Neural progenitor cell (in vitro differentiated cells): ENCODE measurements at regions not wholly inside any gene's neighbourhood (a gene's known extent, or its start where the extent isn't known, plus 50 kb on each side); places are given as distances from the start of the nearest gene placed in this dataset.

Source experiments
- EZH2 ChIP-seq: fragments of 200-600 bp; sonication (generic); IDR thresholded peaks from 2 replicates; pipeline ENCODE4 v1.6.1; 2017; ENCODE audit warnings: antibody characterized with exemption, mild to moderate bottlenecking, moderate library complexity
- EZH2phosphoT487 ChIP-seq: fragments of 200-600 bp; sonication (generic); IDR thresholded peaks from 2 replicates; pipeline ENCODE4 v1.6.1; 2017; ENCODE audit warnings: antibody characterized with exemption
- TF ChIP-seq, protein P1 (sequence below): fragments of 200-600 bp; sonication (generic); IDR thresholded peaks from 2 replicates; pipeline ENCODE4 v1.5.1; 2017; ENCODE audit warnings: antibody characterized with exemption, mild to moderate bottlenecking

DNA sequence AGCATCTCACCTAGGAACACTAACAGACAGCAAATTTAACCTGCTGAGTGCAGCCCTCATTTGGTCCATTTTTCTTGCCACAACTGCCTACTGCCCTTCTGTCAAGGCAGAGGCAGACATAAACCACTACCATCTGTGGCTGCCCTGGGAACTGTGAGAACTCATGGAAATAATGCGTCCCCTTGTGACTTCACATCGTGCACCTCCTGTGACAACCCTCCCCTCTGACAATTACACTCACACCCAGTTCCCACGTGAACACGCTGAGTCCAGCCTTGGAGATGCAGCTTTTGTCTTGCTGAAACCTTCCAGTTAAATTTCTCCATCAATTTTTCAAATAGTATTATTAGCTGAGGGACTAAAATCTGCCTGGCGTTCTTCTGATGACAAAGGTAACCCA, 193.1 kb upstream of the KLF14 start:
- TF ChIP-seq, protein P1, sequence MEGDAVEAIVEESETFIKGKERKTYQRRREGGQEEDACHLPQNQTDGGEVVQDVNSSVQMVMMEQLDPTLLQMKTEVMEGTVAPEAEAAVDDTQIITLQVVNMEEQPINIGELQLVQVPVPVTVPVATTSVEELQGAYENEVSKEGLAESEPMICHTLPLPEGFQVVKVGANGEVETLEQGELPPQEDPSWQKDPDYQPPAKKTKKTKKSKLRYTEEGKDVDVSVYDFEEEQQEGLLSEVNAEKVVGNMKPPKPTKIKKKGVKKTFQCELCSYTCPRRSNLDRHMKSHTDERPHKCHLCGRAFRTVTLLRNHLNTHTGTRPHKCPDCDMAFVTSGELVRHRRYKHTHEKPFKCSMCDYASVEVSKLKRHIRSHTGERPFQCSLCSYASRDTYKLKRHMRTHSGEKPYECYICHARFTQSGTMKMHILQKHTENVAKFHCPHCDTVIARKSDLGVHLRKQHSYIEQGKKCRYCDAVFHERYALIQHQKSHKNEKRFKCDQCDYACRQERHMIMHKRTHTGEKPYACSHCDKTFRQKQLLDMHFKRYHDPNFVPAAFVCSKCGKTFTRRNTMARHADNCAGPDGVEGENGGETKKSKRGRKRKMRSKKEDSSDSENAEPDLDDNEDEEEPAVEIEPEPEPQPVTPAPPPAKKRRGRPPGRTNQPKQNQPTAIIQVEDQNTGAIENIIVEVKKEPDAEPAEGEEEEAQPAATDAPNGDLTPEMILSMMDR: no peak
- TF ChIP-seq EZH2: no peak
- no peak for TF ChIP-seq EZH2phosphoT487
